K562 (cell line): ENCODE measurements at regions not wholly inside any gene's neighbourhood (a gene's known extent, or its start where the extent isn't known, plus 50 kb on each side); places are given as distances from the start of the nearest gene placed in this dataset.
A peak's percentile ranks its signal among the peaks of the same experiment; 100 is the strongest.

ENCODE experiments used
- ATAC-seq: fragments of 200-7000 bp; cut with Tn5 transposase; 3 replicates; pipeline ENCODE4 v1.9.1; 2020; ENCODE audit warnings: moderate library complexity
- BruUV-seq: library from RNA; stranded (reverse); fragments of 400-500 nt; replicated peaks from 2 replicates; lab custom pipeline; 2021; lab: Mats Ljungman, UMichigan
- CTCF ChIA-PET: fragments of 300-600 bp; formaldehyde crosslinking; extraction: SDS; loops from one replicate; lab custom pipeline; 2021; ENCODE audit warnings: low intra/inter-chr PET ratio; lab: Yijun Ruan, JAX
- POLR2A ChIA-PET: fragments of 300-600, 350-650 bp; sonication (Branson Sonifier 250); formaldehyde crosslinking; extraction: SDS; loops from one replicate; lab custom pipeline; 2021; ENCODE audit warnings: antibody characterized with exemption, inconsistent platforms; lab: Yijun Ruan, JAX
- DNase-seq, 4 experiments: peaks; one replicate each; pipeline versions ENCODE4 v3.0.0 to v3.0.0-alpha.2; 2011 to 2018; ENCODE audit warnings: low spot score in 3 of 4, mixed read lengths in 3 of 4; ENCODE audit errors: extremely low read depth in 1 of 4
- FAIRE-seq: peaks from 2 replicates; lab custom pipeline; 2011; peaks lifted over from hg19 to GRCh38; lab: Jason Lieb, UNC
- H2AFZ ChIP-seq: 2 replicates; pipeline ENCODE4 v1.6.0; 2011; ENCODE audit warnings: low read depth, low read length, control low read depth, inconsistent platforms
- H3K27ac ChIP-seq: fragments of 200-600 bp; 3 replicates; pipeline ENCODE4 v1.8.0; 2011; ENCODE audit warnings: low read depth, mild to moderate bottlenecking, control low read depth, inconsistent platforms, low read length, moderate library complexity, mixed read lengths; ENCODE audit errors: extremely low read depth
- H3K27me3 ChIP-seq, 2 experiments: fragments of 300-600 bp in 1 of 2; 2 replicates in 1 of 2; 3 replicates in 1 of 2; pipeline versions ENCODE4 v1.6.0 to v1.8.0; 2011; ENCODE audit warnings: inconsistent platforms in 2 of 2, low read length in 2 of 2, mild to moderate bottlenecking in 1 of 2, mixed read lengths in 1 of 2, moderate library complexity in 1 of 2; ENCODE audit not compliant: control insufficient read depth in 2 of 2, insufficient read depth in 2 of 2
- H3K36me3 ChIP-seq: fragments of 300-600 bp; 3 replicates; pipeline ENCODE4 v1.8.0; 2011; ENCODE audit warnings: mild to moderate bottlenecking, low read length, inconsistent platforms; ENCODE audit not compliant: control insufficient read depth, insufficient read depth
- H3K4me1 ChIP-seq, 2 experiments: fragments of 200-600 bp in 1 of 2; replicated peaks in 1 of 2; 2 replicates in 1 of 2; 3 replicates in 1 of 2; pipeline versions ENCODE4 v1.5.1 to v1.8.0; 2011; ENCODE audit warnings: inconsistent platforms in 2 of 2, low read length in 2 of 2, mild to moderate bottlenecking in 1 of 2, mixed read lengths in 1 of 2, moderate library complexity in 1 of 2; ENCODE audit not compliant: control insufficient read depth in 2 of 2, insufficient read depth in 2 of 2
- H3K4me2 ChIP-seq: 2 replicates; pipeline ENCODE4 v1.6.1; 2011; ENCODE audit warnings: low read length, control low read depth, inconsistent platforms, mixed read lengths; ENCODE audit not compliant: insufficient read depth
- H3K4me3 ChIP-seq: fragments of 200-600 bp; sonication (generic), shearing (Covaris generic); 2 replicates; pipeline ENCODE4 v1.5.1; 2016; ENCODE audit warnings: control low read depth, inconsistent platforms
- H3K79me2 ChIP-seq: fragments of 200-600 bp; 3 replicates; pipeline ENCODE4 v1.8.0; 2011; ENCODE audit warnings: low read length, inconsistent platforms; ENCODE audit not compliant: control insufficient read depth, insufficient read depth
- H3K9ac ChIP-seq, 2 experiments: 2 replicates each; pipeline versions ENCODE4 v1.6.0 to v1.6.1; 2011; ENCODE audit warnings: low read depth in 2 of 2, low read length in 2 of 2, control low read depth in 1 of 2, inconsistent platforms in 1 of 2, mild to moderate bottlenecking in 1 of 2, mixed read lengths in 1 of 2; ENCODE audit not compliant: insufficient read depth in 1 of 2
- H3K9me1 ChIP-seq: one replicate; pipeline ENCODE4 v1.6.0; 2011; ENCODE audit warnings: inconsistent platforms, mild to moderate bottlenecking, low read length, moderate library complexity; ENCODE audit not compliant: control insufficient read depth, insufficient read depth
- H3K9me3 ChIP-seq: replicated peaks from 2 replicates; pipeline ENCODE4 v1.5.1; 2011; ENCODE audit warnings: low read depth, low read length, inconsistent platforms; ENCODE audit not compliant: control insufficient read depth, insufficient read depth
- H4K20me1 ChIP-seq: replicated peaks from 2 replicates; pipeline ENCODE4 v1.6.1; 2011; ENCODE audit warnings: low read length, inconsistent platforms, mixed read lengths; ENCODE audit not compliant: control insufficient read depth, insufficient read depth
- C11orf30 ChIP-seq: fragments of 450-650 bp; IDR thresholded peaks from 2 replicates; pipeline ENCODE4 v1.6.1; 2016; ENCODE audit warnings: low read depth, mild to moderate bottlenecking
- MAFG ChIP-seq: fragments of 450-650 bp; conservative IDR thresholded peaks from 2 replicates; pipeline ENCODE4 v1.6.1; 2016; ENCODE audit warnings: missing genetic modification characterization, missing compliant biosample characterization
- ZNF316 ChIP-seq: fragments of 450-650 bp; IDR thresholded peaks from 2 replicates; pipeline ENCODE4 v1.6.1; 2016
- WGBS: fragments of 100-300 bp; shearing (Covaris generic); methylation state at CpG from one replicate; pipeline ENCODE4 v1.1.6; 2016; ENCODE audit warnings: low coverage, mixed read lengths; ENCODE audit not compliant: insufficient coverage; ENCODE audit errors: missing lambda C conversion rate; 5-methylcytosine and 5-hydroxymethylcytosine counted together
- in situ Hi-C: fragments of 300-500 bp; cut with MboI; formaldehyde crosslinking; loops from 4 replicates; pipeline ENCODE4 v1.15.0; 2018; ENCODE audit warnings: inconsistent platforms, mixed read lengths
- intact Hi-C: fragments of 100-400 bp; cut with micrococcal nuclease; formaldehyde crosslinking; loops from 2 replicates; pipeline ENCODE4 v1.14.2; 2022
- TF ChIP-seq, protein P1 (sequence below), 2 experiments: fragments of 450-650 bp in 1 of 2; sonication (generic) in 1 of 2; formaldehyde crosslinking in 1 of 2; IDR thresholded peaks in 1 of 2; conservative IDR thresholded peaks in 1 of 2; 2 replicates each; pipeline versions ENCODE4 v1.6.1 to v1.8.1; 2016 to 2023; ENCODE audit warnings: mild to moderate bottlenecking in 2 of 2, moderate library complexity in 2 of 2, inconsistent platforms in 1 of 2, missing genetic modification reagents in 1 of 2

DNA sequence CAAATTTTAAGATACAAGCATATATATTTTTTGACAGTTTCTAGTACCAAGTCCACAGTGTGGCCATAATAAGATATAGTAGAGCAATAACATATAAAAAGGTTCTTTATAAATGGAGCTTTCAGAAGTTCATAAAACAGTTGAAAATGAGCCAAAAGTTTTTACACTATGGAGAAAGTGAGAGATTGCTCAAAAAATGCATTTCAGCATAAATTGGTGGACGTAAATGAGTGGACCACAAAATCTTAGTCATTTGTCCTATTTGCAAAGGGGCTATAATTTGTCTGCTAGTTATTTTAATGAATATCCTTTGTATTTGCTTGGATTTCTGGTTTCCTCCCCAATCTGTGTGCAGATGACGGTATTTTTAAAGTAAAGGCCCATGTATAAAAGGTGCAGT, 159.4 kb upstream of the DAP start:
- H3K4me2 ChIP-seq, result no peak overlapping the region
- in situ Hi-C loops, result no loop called here
- 0% methylated on average over 2 of the region's 2 CpGs for WGBS
- H3K36me3 ChIP-seq, result no peaks in the 10 kb centered on the region
- CTCF ChIA-PET, result no interaction called here
- H3K9me3 ChIP-seq, result no peaks in the 10 kb centered on the region
- no peak overlapping the region for H3K9ac ChIP-seq
- no peak for DNase-seq
- FAIRE-seq, result no peak
- POLR2A ChIA-PET, result interaction anchor here (0.8 kb wide), 1 partner anchor 53 kb away, joined by 3 read pairs; no protein-coding TSS in a partner anchor
- H3K79me2 ChIP-seq, result no peaks in the 10 kb centered on the region
- no TSS peak for BruUV-seq
- H3K27ac ChIP-seq, result no peak overlapping the region
- no peaks in the 10 kb centered on the region for H4K20me1 ChIP-seq
- peaks cover 0 to 2% of the 10 kb centered on the region in 2 experiments; a peak in 1 of 5 replicates for H3K27me3 ChIP-seq
- no peak overlapping the region for H2AFZ ChIP-seq
- H3K4me1 ChIP-seq, result no peaks in the 10 kb centered on the region
- ATAC-seq, result no peak
- TF ChIP-seq ZNF316 (peak; percentile 34; the same call in 1 of the 2 replicates), MAFG (tag) (0 out of 2 replicates have a peak, but pooled peaks have one; percentile 6), C11orf30 (peak; percentile 53)
- TF ChIP-seq, protein P1, sequence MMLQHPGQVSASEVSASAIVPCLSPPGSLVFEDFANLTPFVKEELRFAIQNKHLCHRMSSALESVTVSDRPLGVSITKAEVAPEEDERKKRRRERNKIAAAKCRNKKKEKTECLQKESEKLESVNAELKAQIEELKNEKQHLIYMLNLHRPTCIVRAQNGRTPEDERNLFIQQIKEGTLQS (IDR thresholded peaks at IDR 0.05), result no peak
- TF ChIP-seq, protein P1 (CRISPR knock-in tag; conservative IDR thresholded peaks at IDR 0.05), result no peak
- no peaks in the 10 kb centered on the region for H3K9me1 ChIP-seq
- H3K4me3 ChIP-seq, result no peak overlapping the region
- intact Hi-C loops, result no loop called here
